ENCODE measurements at regions not wholly inside any gene's neighbourhood (a gene's known extent, or its start where the extent isn't known, plus 50 kb on each side); places are given as distances from the start of the nearest gene placed in this dataset.

DNA sequence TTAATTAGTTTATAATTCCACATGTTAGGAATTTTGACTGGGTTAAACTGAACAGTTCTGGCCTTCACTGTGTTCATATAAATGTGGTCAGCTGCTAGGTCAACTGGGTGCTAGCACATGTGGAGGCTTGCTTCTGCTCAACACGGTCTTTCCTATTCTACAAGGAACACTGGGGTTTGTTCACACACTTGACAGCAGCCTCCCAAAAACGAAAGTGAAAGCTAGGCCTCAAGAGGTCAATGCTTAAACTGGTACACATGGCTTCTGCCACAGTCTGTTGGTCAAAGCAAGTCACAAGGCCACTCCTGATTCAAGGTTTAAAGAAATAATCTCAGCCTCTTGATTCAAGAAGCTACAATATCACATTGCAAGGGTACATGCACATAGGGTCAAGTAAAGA is 126.5 kb downstream of the QDPR start:
- 0 out of 2 replicates have a peak, but pooled peaks cover 8% of the 10 kb centered on the region for H3K4me1 ChIP-seq (ENCODE audit: insufficient read depth)
- H3K79me2 ChIP-seq (ENCODE audit: insufficient read depth): no peaks in the 10 kb centered on the region
- 3 to 8% methylated on average over 2 of the region's 2 CpGs for WGBS, 2 experiments (ENCODE audit: low coverage in 1 of 2, low lambda C conversion rate in 2 of 2, missing lambda C conversion rate in 2 of 2)
- no peak overlapping the region for H3K27ac ChIP-seq
- peak; percentile 55 for DNase-seq
- no peaks in the 10 kb centered on the region for H3K9me2 ChIP-seq (ENCODE audit: insufficient read depth)
- H2AFZ ChIP-seq: peak overlapping the region; percentile 79
- TF ChIP-seq EZH2 (IDR thresholded peaks at IDR 0.05; ENCODE audit: insufficient read depth, poor library complexity, severe bottlenecking) (no peak), EZH2phosphoT487 (IDR thresholded peaks at IDR 0.05; ENCODE audit: insufficient read depth, low read depth) (no peak)
- H3K36me3 ChIP-seq (ENCODE audit: low read depth): no peaks in the 10 kb centered on the region
- H3K9ac ChIP-seq: no peak overlapping the region
- in situ Hi-C loops (cut with MboI): no loop called here
- H4K20me1 ChIP-seq (ENCODE audit: insufficient read depth): no peaks in the 10 kb centered on the region
- no peak overlapping the region for H3K4me3 ChIP-seq
- no peaks in the 10 kb centered on the region for H3K27me3 ChIP-seq (replicated peaks; ENCODE audit: insufficient read depth)
- no peaks in the 10 kb centered on the region for H3K9me3 ChIP-seq (ENCODE audit: low read depth)
- H3K4me2 ChIP-seq (ENCODE audit: unreplicated experiment): peak overlapping the region; percentile 57
- H3F3A ChIP-seq (ENCODE audit: insufficient read depth): no peaks in the 10 kb centered on the region

DNA sequence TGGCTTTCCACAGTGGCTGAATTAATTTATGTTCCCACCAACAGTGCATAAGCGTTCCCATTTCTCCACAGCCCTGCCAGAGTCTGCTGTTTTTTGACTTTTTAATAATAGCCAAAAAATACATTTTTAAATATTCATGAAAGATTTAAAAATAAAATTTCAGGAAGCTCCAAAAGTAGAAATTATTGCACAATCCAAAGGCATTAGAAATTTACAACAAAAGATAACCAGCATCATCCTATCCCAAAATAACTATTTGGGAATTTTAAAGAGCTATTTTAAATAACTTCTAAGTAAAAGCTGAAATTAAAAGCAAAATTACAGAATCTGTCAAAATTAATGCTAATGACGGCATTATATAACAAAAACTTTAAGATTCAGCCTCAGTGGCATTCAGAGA is 131.5 kb downstream of the QDPR start:
- WGBS, 2 experiments (ENCODE audit: low coverage in 1 of 2, low lambda C conversion rate in 2 of 2, missing lambda C conversion rate in 2 of 2): 35 to 47% methylated on average over 2 of the region's 2 CpGs
- Histone ChIP-seq H3K9ac (no peak overlapping the region), H4K20me1 (ENCODE audit: insufficient read depth) (no peaks in the 10 kb centered on the region), H3K27ac (no peak overlapping the region), H3K9me2 (ENCODE audit: insufficient read depth) (no peaks in the 10 kb centered on the region), H3F3A (ENCODE audit: insufficient read depth) (no peaks in the 10 kb centered on the region), H3K9me3 (ENCODE audit: low read depth) (no peaks in the 10 kb centered on the region), H3K27me3 (replicated peaks; ENCODE audit: insufficient read depth) (0 out of 2 replicates have a peak, but pooled peaks cover 6% of the 10 kb centered on the region), H3K4me2 (ENCODE audit: unreplicated experiment) (no peak overlapping the region), H3K4me3 (no peak overlapping the region), H3K4me1 (ENCODE audit: insufficient read depth) (0 out of 2 replicates have a peak, but pooled peaks cover 8% of the 10 kb centered on the region), H2AFZ (no peak overlapping the region), H3K79me2 (ENCODE audit: insufficient read depth) (no peaks in the 10 kb centered on the region), H3K36me3 (ENCODE audit: low read depth) (no peaks in the 10 kb centered on the region)
- in situ Hi-C loops (cut with MboI): no loop called here
- TF ChIP-seq EZH2 (IDR thresholded peaks at IDR 0.05; ENCODE audit: insufficient read depth, poor library complexity, severe bottlenecking) (no peak), EZH2phosphoT487 (IDR thresholded peaks at IDR 0.05; ENCODE audit: insufficient read depth, low read depth) (no peak)
- no peak for DNase-seq

DNA sequence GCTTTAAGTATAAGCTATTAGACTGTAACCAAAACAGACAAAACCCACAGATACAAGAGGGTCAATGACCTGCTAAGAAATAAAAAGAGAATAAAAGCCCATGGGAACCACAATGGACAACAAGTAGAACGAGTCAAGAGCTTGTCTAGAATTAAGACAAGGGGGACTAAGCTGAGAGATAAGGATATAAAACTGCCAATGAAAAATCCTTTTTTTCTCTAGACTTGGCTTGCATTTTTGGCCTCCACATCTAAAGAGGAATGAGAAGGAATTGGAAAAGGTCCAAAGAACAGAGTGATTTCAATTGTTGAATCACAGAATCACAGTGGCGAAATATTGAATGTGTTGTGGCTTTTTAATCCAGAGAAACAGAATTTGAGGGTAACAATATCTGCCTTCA is 135.7 kb downstream of the QDPR start:
- H3K4me2 ChIP-seq (ENCODE audit: unreplicated experiment): no peak overlapping the region

DNA sequence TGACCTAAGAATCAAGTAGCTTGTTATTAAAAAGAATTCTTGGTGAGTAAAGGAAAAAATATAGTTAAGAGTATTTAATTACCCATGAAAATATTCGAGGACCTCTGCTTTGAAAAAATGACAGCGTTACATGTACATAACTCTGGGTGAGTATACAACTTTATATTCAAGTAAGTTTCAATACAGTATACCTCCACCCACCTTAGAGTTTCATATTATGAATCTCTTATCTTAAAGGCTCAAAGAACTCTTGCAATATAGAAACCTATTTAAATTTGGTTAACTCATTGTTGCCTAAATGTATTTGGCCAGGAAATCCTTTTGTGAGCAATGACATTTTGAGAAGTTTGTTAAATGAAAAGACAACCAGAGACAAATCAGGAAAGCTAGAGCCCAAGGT is 138.2 kb downstream of the QDPR start:
- 53 to 61% methylated on average over 2 of the region's 2 CpGs for WGBS, 2 experiments (ENCODE audit: low coverage in 1 of 2, low lambda C conversion rate in 2 of 2, missing lambda C conversion rate in 2 of 2)
- TF ChIP-seq EZH2phosphoT487 (IDR thresholded peaks at IDR 0.05; ENCODE audit: insufficient read depth, low read depth) (no peak), EZH2 (IDR thresholded peaks at IDR 0.05; ENCODE audit: insufficient read depth, poor library complexity, severe bottlenecking) (no peak)

More for the DNA sequence above, 135.7 kb downstream of the QDPR start:
- no peaks in the 10 kb centered on the region for H3K9me2 ChIP-seq (ENCODE audit: insufficient read depth)
- no peak overlapping the region for H3K4me3 ChIP-seq
- no peak overlapping the region for H3K27ac ChIP-seq
- peak; percentile 71 for DNase-seq
- H3K9me3 ChIP-seq (ENCODE audit: low read depth): no peaks in the 10 kb centered on the region
- H3K79me2 ChIP-seq (ENCODE audit: insufficient read depth): no peaks in the 10 kb centered on the region
- H4K20me1 ChIP-seq (ENCODE audit: insufficient read depth): no peaks in the 10 kb centered on the region
- TF ChIP-seq EZH2phosphoT487 (IDR thresholded peaks at IDR 0.05; ENCODE audit: insufficient read depth, low read depth): no peak
- TF ChIP-seq EZH2 (IDR thresholded peaks at IDR 0.05; ENCODE audit: insufficient read depth, poor library complexity, severe bottlenecking): no peak
- no peak overlapping the region for H2AFZ ChIP-seq
- WGBS, 2 experiments (ENCODE audit: low coverage in 1 of 2, low lambda C conversion rate in 2 of 2, missing lambda C conversion rate in 2 of 2): 1 to 6% methylated on average over 2 of the region's 2 CpGs
- H3K36me3 ChIP-seq (ENCODE audit: low read depth): no peaks in the 10 kb centered on the region
- peaks cover 21% of the 10 kb centered on the region; the same call in 1 of the 2 replicates for H3K27me3 ChIP-seq (replicated peaks; ENCODE audit: insufficient read depth)
- no peaks in the 10 kb centered on the region for H3F3A ChIP-seq (ENCODE audit: insufficient read depth)
- in situ Hi-C loops (cut with MboI): no loop called here
- H3K9ac ChIP-seq: no peak overlapping the region
- no peaks in the 10 kb centered on the region for H3K4me1 ChIP-seq (ENCODE audit: insufficient read depth)

More for the DNA sequence above, 138.2 kb downstream of the QDPR start:
- no peaks in the 10 kb centered on the region for H3K36me3 ChIP-seq (ENCODE audit: low read depth)
- no peaks in the 10 kb centered on the region for H3K4me1 ChIP-seq (ENCODE audit: insufficient read depth)
- in situ Hi-C loops (cut with MboI): loop anchor here (25.0 kb wide), 1 partner anchor 1336 kb away; no protein-coding TSS in a partner anchor
- H3K79me2 ChIP-seq (ENCODE audit: insufficient read depth): no peaks in the 10 kb centered on the region
- H3K9ac ChIP-seq: no peak overlapping the region
- H3K4me3 ChIP-seq: no peak overlapping the region
- no peaks in the 10 kb centered on the region for H3F3A ChIP-seq (ENCODE audit: insufficient read depth)
- H3K9me2 ChIP-seq (ENCODE audit: insufficient read depth): no peaks in the 10 kb centered on the region
- H3K27ac ChIP-seq: no peak overlapping the region
- H2AFZ ChIP-seq: no peak overlapping the region
- H3K9me3 ChIP-seq (ENCODE audit: low read depth): no peaks in the 10 kb centered on the region
- no peak for DNase-seq
- H3K4me2 ChIP-seq (ENCODE audit: unreplicated experiment): no peak overlapping the region
- H3K27me3 ChIP-seq (replicated peaks; ENCODE audit: insufficient read depth): peaks cover 23% of the 10 kb centered on the region; the same call in 1 of the 2 replicates
- H4K20me1 ChIP-seq (ENCODE audit: insufficient read depth): no peaks in the 10 kb centered on the region
